ENCODE measurements at regions not wholly inside any gene's neighbourhood (a gene's known extent, or its start where the extent isn't known, plus 50 kb on each side); places are given as distances from the start of the nearest gene placed in this dataset.

GRCh38 chr12:14256121-14256520, 109.4 kb upstream of the ATF7IP start:
- peak; percentile 32 for DNase-seq (ENCODE audit: low read depth)

GRCh38 chr12:14256555-14257169, 108.8 kb upstream of the ATF7IP start:
- DNase-seq (ENCODE audit: low read depth) = peak; percentile 86

- DNase-seq (ENCODE audit: low read depth) = no peak
Observed at GRCh38 chr12:14257303-14257733, 108.2 kb upstream of the ATF7IP start.

- DNase-seq (ENCODE audit: low read depth) = peak; percentile 97
Observed at GRCh38 chr12:14257734-14258574, 107.5 kb upstream of the ATF7IP start.

GRCh38 chr12:14258575-14258940, 106.9 kb upstream of the ATF7IP start:
- DNase-seq (ENCODE audit: low read depth) = no peak

- no peak for DNase-seq (ENCODE audit: low read depth)
Observed at GRCh38 chr12:14259481-14260010, 105.9 kb upstream of the ATF7IP start.

GRCh38 chr12:14260011-14260993, 105.2 kb upstream of the ATF7IP start:
- peak; percentile 93 for DNase-seq (ENCODE audit: low read depth)

GRCh38 chr12:14261096-14261495, 104.4 kb upstream of the ATF7IP start:
- DNase-seq (ENCODE audit: low read depth) = no peak

GRCh38 chr12:14261861-14262260, 103.6 kb upstream of the ATF7IP start:
- DNase-seq (ENCODE audit: low read depth) = no peak

GRCh38 chr12:14262771-14263511, 102.5 kb upstream of the ATF7IP start:
- no peak for DNase-seq (ENCODE audit: low read depth)

GRCh38 chr12:14263742-14264141, 101.7 kb upstream of the ATF7IP start:
- DNase-seq (ENCODE audit: low read depth) = no peak

GRCh38 chr12:14264316-14264715, 101.2 kb upstream of the ATF7IP start:
- DNase-seq (ENCODE audit: low read depth) = peak; percentile 48

- peak; percentile 72 for DNase-seq (ENCODE audit: low read depth)
Observed at GRCh38 chr12:14264778-14265177, 100.7 kb upstream of the ATF7IP start.

- no peak for DNase-seq (ENCODE audit: low read depth)
Observed at GRCh38 chr12:14268120-14268515, 97.4 kb upstream of the ATF7IP start.

GRCh38 chr12:14270392-14270791, 95.1 kb upstream of the ATF7IP start:
- DNase-seq (ENCODE audit: low read depth) = no peak

- no peak for DNase-seq (ENCODE audit: low read depth)
Observed at GRCh38 chr12:14272956-14273912, 92.2 kb upstream of the ATF7IP start.

GRCh38 chr12:14273913-14274311, 91.6 kb upstream of the ATF7IP start:
- peak; percentile 57 for DNase-seq (ENCODE audit: low read depth)

- no peak for DNase-seq (ENCODE audit: low read depth)
Observed at GRCh38 chr12:14275111-14275510, 90.4 kb upstream of the ATF7IP start.

GRCh38 chr12:14275886-14276285, 89.6 kb upstream of the ATF7IP start:
- no peak for DNase-seq (ENCODE audit: low read depth)

- no peak for DNase-seq (ENCODE audit: low read depth)
Observed at GRCh38 chr12:14278294-14278953, 87.1 kb upstream of the ATF7IP start.
